Lower leg skin (tissue), 4 donors: ENCODE measurements at regions not wholly inside any gene's neighbourhood (a gene's known extent, or its start where the extent isn't known, plus 50 kb on each side); places are given as distances from the start of the nearest gene placed in this dataset.

Source experiments
- DNase-seq, 2 donors: peaks; one replicate each; pipeline ENCODE4 v3.0.0-alpha.2; 2019; ENCODE audit warnings: low spot score in 2 of 2
- H3K4me3 ChIP-seq: fragments of 200-600 bp; sonication (generic); 2 replicates; pipeline ENCODE4 v1.5.1; 2017; ENCODE audit warnings: mild to moderate bottlenecking, low read depth; ENCODE audit not compliant: poor library complexity, severe bottlenecking
- POLR2A ChIP-seq, 2 donors: fragments of 450-650 bp; IDR thresholded peaks; one replicate each; pipeline ENCODE4 v1.6.1; 2016 to 2017; ENCODE audit warnings: antibody characterized with exemption in 2 of 2, mild to moderate bottlenecking in 1 of 2, moderate library complexity in 1 of 2
- WGBS, 2 donors: methylation state at CpG; one replicate each; pipeline ENCODE4 v1.1.5; 2018; 5-methylcytosine and 5-hydroxymethylcytosine counted together
- intact Hi-C: fragments of 100-400 bp; cut with DNase I; formaldehyde crosslinking; loops from one replicate; pipeline ENCODE4 v1.15.0; 2023; ENCODE audit warnings: low total_unique reads
- TF ChIP-seq, protein P1 (sequence below), 3 donors: fragments of 450-650 bp; IDR thresholded peaks; one replicate each; pipeline ENCODE4 v1.5.1; 2016; ENCODE audit warnings: antibody characterized with exemption in 3 of 3, mild to moderate bottlenecking in 3 of 3, moderate library complexity in 2 of 3

DNA sequence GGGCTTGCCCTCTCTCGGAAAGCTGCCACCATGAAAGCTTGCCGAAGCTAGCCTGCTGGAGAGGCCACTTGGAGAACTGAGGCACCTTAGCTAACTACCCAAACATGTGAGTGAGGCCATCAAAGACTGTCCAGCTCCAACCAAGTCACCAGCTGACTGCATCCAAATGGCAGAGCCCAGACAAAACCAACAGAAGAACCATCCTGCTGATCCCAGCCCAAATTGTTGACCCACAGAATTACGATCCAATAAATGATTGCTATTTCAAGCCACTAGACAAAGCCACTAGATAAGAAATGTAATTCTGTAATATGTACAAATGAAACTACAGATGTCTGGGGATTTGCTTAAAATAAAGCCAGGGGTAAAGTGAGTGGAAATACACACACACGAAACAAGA, 109.8 kb upstream of the TRPM1 start:
- no peak for TF ChIP-seq POLR2A (IDR thresholded peaks at IDR 0.05)
- TF ChIP-seq, protein P1, sequence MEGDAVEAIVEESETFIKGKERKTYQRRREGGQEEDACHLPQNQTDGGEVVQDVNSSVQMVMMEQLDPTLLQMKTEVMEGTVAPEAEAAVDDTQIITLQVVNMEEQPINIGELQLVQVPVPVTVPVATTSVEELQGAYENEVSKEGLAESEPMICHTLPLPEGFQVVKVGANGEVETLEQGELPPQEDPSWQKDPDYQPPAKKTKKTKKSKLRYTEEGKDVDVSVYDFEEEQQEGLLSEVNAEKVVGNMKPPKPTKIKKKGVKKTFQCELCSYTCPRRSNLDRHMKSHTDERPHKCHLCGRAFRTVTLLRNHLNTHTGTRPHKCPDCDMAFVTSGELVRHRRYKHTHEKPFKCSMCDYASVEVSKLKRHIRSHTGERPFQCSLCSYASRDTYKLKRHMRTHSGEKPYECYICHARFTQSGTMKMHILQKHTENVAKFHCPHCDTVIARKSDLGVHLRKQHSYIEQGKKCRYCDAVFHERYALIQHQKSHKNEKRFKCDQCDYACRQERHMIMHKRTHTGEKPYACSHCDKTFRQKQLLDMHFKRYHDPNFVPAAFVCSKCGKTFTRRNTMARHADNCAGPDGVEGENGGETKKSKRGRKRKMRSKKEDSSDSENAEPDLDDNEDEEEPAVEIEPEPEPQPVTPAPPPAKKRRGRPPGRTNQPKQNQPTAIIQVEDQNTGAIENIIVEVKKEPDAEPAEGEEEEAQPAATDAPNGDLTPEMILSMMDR (IDR thresholded peaks at IDR 0.05), result no peak
- H3K4me3 ChIP-seq, result no peak overlapping the region
- intact Hi-C loops, result no loop called here
- 61 to 64% methylated on average over 4 of the region's 4 CpGs for WGBS, 2 donors
- DNase-seq, result peak in 1 of 2 donors; percentile 82

DNA sequence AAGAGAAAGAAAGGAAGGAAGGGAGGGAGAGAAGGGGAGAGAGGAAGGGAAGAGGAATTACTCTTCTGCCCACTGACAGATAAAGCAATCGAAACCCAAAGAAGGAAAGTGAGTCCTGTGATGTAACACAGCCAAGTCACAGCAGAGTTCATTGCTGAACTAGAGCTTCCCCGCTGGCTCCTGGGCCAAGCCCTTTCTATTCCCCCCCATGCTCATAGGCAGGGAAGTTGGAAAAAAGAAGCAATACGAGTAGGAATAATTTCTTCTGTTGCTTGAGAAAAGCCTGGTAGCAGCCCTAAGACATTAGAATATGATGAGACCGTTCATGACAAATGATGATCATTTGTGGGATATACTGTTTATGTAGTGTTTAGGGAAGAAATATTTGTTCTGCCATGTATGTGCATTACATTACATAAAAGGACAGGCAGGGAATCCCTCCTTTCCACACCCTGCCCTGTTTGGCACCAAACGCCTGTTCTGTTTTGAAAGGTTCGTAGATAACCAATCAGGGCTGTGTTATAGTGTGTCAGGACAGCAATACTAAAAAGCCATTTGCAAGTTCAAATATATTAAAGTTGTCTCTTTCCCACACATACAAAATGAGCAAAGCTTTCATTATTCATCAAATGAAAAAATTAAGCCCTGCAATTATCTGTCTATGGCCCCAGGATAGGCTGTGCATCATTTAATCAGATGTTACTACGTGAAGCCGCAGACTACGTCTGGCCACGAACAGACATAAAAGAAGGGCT, 111.0 kb upstream of the TRPM1 start:
- WGBS, 2 donors, result 41 to 57% methylated on average over 10 of the region's 10 CpGs
- TF ChIP-seq, protein P1 (IDR thresholded peaks at IDR 0.05), result no peak
- TF ChIP-seq POLR2A (IDR thresholded peaks at IDR 0.05), result no peak
- peak in 1 of 2 donors; percentile 79 for DNase-seq
- H3K4me3 ChIP-seq, result no peak overlapping the region
- intact Hi-C loops, result no loop called here

DNA sequence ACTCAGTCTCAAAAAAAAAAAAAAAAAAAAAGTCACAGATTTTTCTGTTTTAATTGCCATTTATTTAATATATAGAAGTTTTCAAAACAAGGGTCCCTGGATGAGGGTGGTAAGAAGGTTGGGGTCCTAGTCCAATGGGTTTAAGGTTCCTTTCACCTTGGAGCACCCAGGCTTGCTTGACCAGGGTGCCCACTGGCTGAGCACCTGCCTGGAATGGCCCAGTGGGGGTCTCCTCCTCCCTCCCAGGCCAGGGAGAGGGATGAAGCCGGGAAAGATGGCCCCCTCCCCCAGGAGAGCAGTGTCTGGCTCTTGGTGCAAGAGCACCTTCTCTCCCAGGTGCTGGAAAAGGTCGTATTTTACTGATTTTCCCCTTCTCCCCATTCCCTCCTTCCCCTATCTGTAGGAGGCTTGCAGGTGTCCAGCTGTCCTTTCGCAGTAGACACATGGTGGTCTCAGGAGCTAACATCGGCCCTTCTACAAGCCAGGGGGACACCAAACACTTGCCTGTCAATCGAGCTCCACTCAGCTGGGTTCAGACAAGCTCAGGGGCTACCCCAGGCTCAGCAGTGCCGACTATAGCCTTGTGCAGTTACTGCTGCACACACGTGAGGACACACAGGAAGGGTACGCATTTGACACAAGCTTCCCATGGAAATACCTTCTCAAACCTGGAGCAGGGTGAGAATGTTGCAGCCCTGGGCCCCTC, 112.3 kb upstream of the KLF13 start:
- peak in 1 of 2 donors; percentile 74 for DNase-seq
- 56 to 64% methylated on average over 8 of the region's 8 CpGs for WGBS, 2 donors
- no peak overlapping the region for H3K4me3 ChIP-seq
- no peak for TF ChIP-seq POLR2A (IDR thresholded peaks at IDR 0.05)
- TF ChIP-seq, protein P1 (IDR thresholded peaks at IDR 0.05), result no peak
- intact Hi-C loops, result no loop called here

DNA sequence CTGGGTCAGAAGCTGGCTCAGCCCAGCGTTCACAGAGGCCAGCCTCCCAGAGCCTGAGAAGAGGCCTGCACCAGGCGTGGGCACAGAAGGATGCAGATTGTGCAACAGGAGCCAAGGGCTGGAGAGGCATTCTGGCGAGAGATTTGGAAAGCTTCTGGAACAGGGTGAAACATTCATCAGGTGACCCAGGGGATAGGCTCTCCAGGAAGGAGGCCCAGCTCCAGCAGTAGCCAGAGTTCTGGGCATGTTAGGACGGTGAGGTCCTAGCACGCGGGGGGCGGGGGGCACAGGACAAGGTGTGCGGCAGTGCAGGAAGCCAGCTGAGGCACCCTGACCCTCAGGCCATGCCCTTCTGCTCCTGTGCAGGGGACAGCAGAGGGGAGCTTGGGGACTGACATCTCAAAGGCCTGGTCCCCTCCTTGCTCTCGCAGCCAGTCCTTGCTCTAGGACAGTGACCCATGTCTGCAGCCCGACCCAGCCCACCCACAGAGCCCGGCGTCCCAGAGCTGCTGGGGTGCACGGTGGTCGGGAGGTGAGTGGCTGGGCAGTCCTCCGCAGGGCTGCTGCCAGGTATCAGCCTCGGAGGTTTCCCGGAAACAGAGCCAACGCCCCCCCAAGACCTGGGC, 111.7 kb upstream of the KLF13 start:
- peak; percentile 69 to 93 for DNase-seq
- intact Hi-C loops, result loop anchor here (5.0 kb wide), 1 partner anchor 112 kb away; the partner anchor contains the start of gene KLF13
- 25 to 34% methylated on average over 9 to 17 of the region's 18 CpGs for WGBS, 2 donors
- TF ChIP-seq, protein P1 (IDR thresholded peaks at IDR 0.05), result no peak
- TF ChIP-seq POLR2A (IDR thresholded peaks at IDR 0.05), result no peak
- H3K4me3 ChIP-seq, result no peak overlapping the region

DNA sequence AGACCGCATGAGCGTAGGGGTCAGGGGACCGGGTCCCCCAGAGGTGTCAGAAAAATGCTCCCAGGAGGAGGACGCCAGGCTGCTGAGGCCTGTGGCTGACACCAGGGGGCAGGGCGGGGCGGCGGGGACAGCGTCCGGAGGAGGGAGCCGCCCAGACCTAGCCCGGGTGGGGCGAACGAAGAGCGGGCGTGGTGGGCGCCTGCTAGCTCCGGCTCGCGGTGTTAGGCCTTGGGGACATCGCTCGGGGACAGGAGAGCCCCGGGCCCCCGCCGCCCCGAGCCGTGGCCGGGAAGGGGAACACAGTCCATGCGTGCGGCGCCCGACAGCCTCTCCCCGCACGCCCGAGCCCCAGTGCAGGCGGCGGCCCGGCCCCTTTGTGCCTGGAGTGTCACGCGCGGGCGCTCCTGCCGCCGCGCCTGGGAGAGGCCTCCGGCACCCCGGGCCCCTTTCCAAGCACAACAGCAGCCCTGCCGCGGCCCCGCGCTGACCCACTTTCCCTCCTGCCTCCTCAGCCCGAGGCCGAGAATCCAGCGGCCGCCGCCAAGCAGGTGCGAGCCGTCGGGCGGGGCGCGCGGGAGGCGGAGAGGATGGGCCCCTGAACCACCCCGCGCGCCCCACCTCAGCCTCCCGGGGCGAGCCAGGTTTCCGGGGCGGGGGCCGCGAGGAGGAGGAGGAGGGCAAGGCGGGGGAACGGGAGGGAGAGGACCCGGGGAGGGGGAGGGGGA, 111.0 kb upstream of the KLF13 start:
- DNase-seq, result peak; percentile 76 to 96
- intact Hi-C loops, result loop anchor here (5.0 kb wide), 1 partner anchor 112 kb away; the partner anchor contains the start of gene KLF13
- peak overlapping the region; percentile 22 for H3K4me3 ChIP-seq
- WGBS, 2 donors, result 0 to 3% methylated on average over 15 to 38 of the region's 75 CpGs
- TF ChIP-seq, protein P1 (IDR thresholded peaks at IDR 0.05), result peak in 1 of 3 donors; percentile 67
- TF ChIP-seq POLR2A (IDR thresholded peaks at IDR 0.05), result no peak
